OCI-LY1 (cell line): ENCODE measurements at regions not wholly inside any gene's neighbourhood (a gene's known extent, or its start where the extent isn't known, plus 50 kb on each side); places are given as distances from the start of the nearest gene placed in this dataset.
"Not testable (repeated sequence)": the region's sequence is repeated elsewhere in the genome, so short reads cannot be mapped to it uniquely, and the experiment has no call there.

Experiments
- H2AFZ ChIP-seq: fragments of 200-600 bp; sonication (generic), shearing (Covaris generic); 2 replicates; pipeline ENCODE4 v1.6.0; 2014; ENCODE audit warnings: antibody characterized with exemption, mild to moderate bottlenecking, low read length
- H3F3A ChIP-seq: fragments of 200-600 bp; sonication (generic), shearing (Covaris generic); 2 replicates; pipeline ENCODE4 v1.6.0; 2014; ENCODE audit warnings: mild to moderate bottlenecking, antibody characterized with exemption, low read length, moderate library complexity; ENCODE audit not compliant: insufficient read depth
- H3K27ac ChIP-seq: fragments of 200-600 bp; sonication (generic); 2 replicates; pipeline ENCODE4 v1.5.1; 2014; ENCODE audit warnings: low read length, mixed run types, mild to moderate bottlenecking, low read depth; ENCODE audit not compliant: poor library complexity, severe bottlenecking
- H3K27me3 ChIP-seq: fragments of 200-600 bp; sonication (generic); 2 replicates; pipeline ENCODE4 v1.6.0; 2014; ENCODE audit warnings: antibody characterized with exemption, mild to moderate bottlenecking, low read length, moderate library complexity; ENCODE audit not compliant: insufficient read depth
- H3K36me3 ChIP-seq: fragments of 200-600 bp; sonication (generic); 2 replicates; pipeline ENCODE4 v1.6.1; 2014; ENCODE audit warnings: mild to moderate bottlenecking, antibody characterized with exemption, low read length, moderate library complexity, mixed read lengths; ENCODE audit not compliant: insufficient read depth
- H3K4me1 ChIP-seq: fragments of 200-600 bp; sonication (generic); 2 replicates; pipeline ENCODE4 v1.5.1; 2014; ENCODE audit warnings: mild to moderate bottlenecking, low read length, moderate library complexity; ENCODE audit not compliant: insufficient read depth, severe bottlenecking
- H3K4me2 ChIP-seq: fragments of 200-600 bp; sonication (generic), shearing (Covaris generic); 2 replicates; pipeline ENCODE4 v1.6.1; 2014; ENCODE audit warnings: low read length
- H3K4me3 ChIP-seq: fragments of 200-600 bp; sonication (generic); 2 replicates; pipeline ENCODE4 v1.5.1; 2014; ENCODE audit warnings: low read length, low read depth, mild to moderate bottlenecking, mixed read lengths; ENCODE audit not compliant: poor library complexity, severe bottlenecking
- H3K79me2 ChIP-seq: fragments of 200-600 bp; shearing (Covaris generic); 2 replicates; pipeline ENCODE4 v1.6.1; 2016; ENCODE audit warnings: mixed run types, low read length, mixed read lengths; ENCODE audit not compliant: insufficient read depth
- H3K9ac ChIP-seq: fragments of 200-600 bp; sonication (generic), shearing (Covaris generic); 2 replicates; pipeline ENCODE4 v1.6.1; 2014; ENCODE audit warnings: mild to moderate bottlenecking, low read length, mixed read lengths
- H3K9me2 ChIP-seq: fragments of 200-600 bp; sonication (generic), shearing (Covaris generic); 2 replicates; pipeline ENCODE4 v1.6.1; 2014; ENCODE audit warnings: low read depth, mild to moderate bottlenecking, low read length, mixed read lengths
- H3K9me3 ChIP-seq: fragments of 200-600 bp; shearing (Covaris generic); 2 replicates; pipeline ENCODE4 v1.6.1; 2014; ENCODE audit warnings: low read length, mixed read lengths
- H4K20me1 ChIP-seq: fragments of 200-600 bp; sonication (generic), shearing (Covaris generic); 2 replicates; pipeline ENCODE4 v1.6.0; 2016; ENCODE audit warnings: mild to moderate bottlenecking, low read length; ENCODE audit not compliant: insufficient read depth
- CTCF ChIP-seq: fragments of 200-600 bp; sonication (generic), shearing (Covaris generic); IDR thresholded peaks from 2 replicates; pipeline ENCODE4 v1.5.1; 2017; ENCODE audit warnings: mild to moderate bottlenecking, antibody characterized with exemption, low read length, moderate library complexity, mixed read lengths
- EZH2 ChIP-seq: fragments of 200-600 bp; sonication (generic), shearing (Covaris generic); IDR thresholded peaks from 2 replicates; pipeline ENCODE4 v1.8.0; 2017; ENCODE audit warnings: borderline replicate concordance, mixed run types, mild to moderate bottlenecking, antibody characterized with exemption, low read length, moderate library complexity, mixed read lengths

GRCh38 chr5:100401149-100401548 is 134.0 kb upstream of the FAM174A start:
- no peak for TF ChIP-seq EZH2
- no peak for TF ChIP-seq CTCF

GRCh38 chr5:100398815-100399214 is 136.4 kb upstream of the FAM174A start:
- H2AFZ ChIP-seq, H3K4me1 ChIP-seq, H3K4me3 ChIP-seq, H3K9ac ChIP-seq, H3K9me2 ChIP-seq, H3K27ac ChIP-seq, H3K27me3 ChIP-seq, H4K20me1 ChIP-seq, H3K79me2 ChIP-seq, H3K9me3 ChIP-seq, H3K4me2 ChIP-seq, H3K36me3 ChIP-seq, H3F3A ChIP-seq: not testable (repeated sequence)

More at GRCh38 chr5:100401149-100401548, 134.0 kb upstream of the FAM174A start:
- Histone ChIP-seq H3K9ac (no peak overlapping the region), H3K4me2 (no peak overlapping the region), H3K4me1 (no peaks in the 10 kb centered on the region), H3K27ac (no peak overlapping the region), H3K27me3 (no peaks in the 10 kb centered on the region), H4K20me1 (no peaks in the 10 kb centered on the region), H3K36me3 (no peaks in the 10 kb centered on the region), H2AFZ (no peak overlapping the region), H3F3A (no peaks in the 10 kb centered on the region), H3K79me2 (no peaks in the 10 kb centered on the region), H3K9me2 (no peaks in the 10 kb centered on the region), H3K4me3 (no peak overlapping the region), H3K9me3 (no peaks in the 10 kb centered on the region)

GRCh38 chr5:100379254-100379858 is 155.8 kb upstream of the FAM174A start:
- not testable (repeated sequence) for H3K4me3 ChIP-seq, H3K9me2 ChIP-seq, H3F3A ChIP-seq, H3K9me3 ChIP-seq, H4K20me1 ChIP-seq, H2AFZ ChIP-seq, H3K9ac ChIP-seq, H3K36me3 ChIP-seq, H3K27me3 ChIP-seq, H3K27ac ChIP-seq, H3K4me1 ChIP-seq, H3K4me2 ChIP-seq, H3K79me2 ChIP-seq

- not testable (repeated sequence) for H2AFZ ChIP-seq, H3F3A ChIP-seq, H3K79me2 ChIP-seq, H3K4me1 ChIP-seq, H3K9me2 ChIP-seq, H3K27me3 ChIP-seq, H3K4me3 ChIP-seq, H4K20me1 ChIP-seq, H3K36me3 ChIP-seq, H3K27ac ChIP-seq, H3K9ac ChIP-seq, H3K4me2 ChIP-seq, H3K9me3 ChIP-seq
These were observed 170.3 kb upstream of the FAM174A start for GRCh38 chr5:100364757-100365478.

GRCh38 chr5:100364343-100364742 is 170.8 kb upstream of the FAM174A start:
- H3K9ac ChIP-seq, H3K36me3 ChIP-seq, H3K9me3 ChIP-seq, H3F3A ChIP-seq, H3K27me3 ChIP-seq, H3K4me3 ChIP-seq, H3K27ac ChIP-seq, H2AFZ ChIP-seq, H4K20me1 ChIP-seq, H3K4me2 ChIP-seq, H3K4me1 ChIP-seq, H3K79me2 ChIP-seq, H3K9me2 ChIP-seq: not testable (repeated sequence)

- not testable (repeated sequence) for H3K9me3 ChIP-seq, H3K27ac ChIP-seq, H3K9ac ChIP-seq, H3K36me3 ChIP-seq, H3F3A ChIP-seq, H4K20me1 ChIP-seq, H3K4me2 ChIP-seq, H2AFZ ChIP-seq, H3K79me2 ChIP-seq, H3K9me2 ChIP-seq, H3K27me3 ChIP-seq, H3K4me3 ChIP-seq, H3K4me1 ChIP-seq
These were observed 175.2 kb upstream of the FAM174A start for GRCh38 chr5:100359998-100360397.

- not testable (repeated sequence) for H3K4me3 ChIP-seq, H3K27ac ChIP-seq, H3K4me1 ChIP-seq, H3K9me2 ChIP-seq, H3K9ac ChIP-seq, H3K79me2 ChIP-seq, H3F3A ChIP-seq, H3K9me3 ChIP-seq, H2AFZ ChIP-seq, H3K36me3 ChIP-seq, H3K27me3 ChIP-seq, H4K20me1 ChIP-seq, H3K4me2 ChIP-seq
These were observed 188.9 kb upstream of the FAM174A start for GRCh38 chr5:100346269-100346668.
